ENCODE measurements at regions not wholly inside any gene's neighbourhood (a gene's known extent, or its start where the extent isn't known, plus 50 kb on each side); places are given as distances from the start of the nearest gene placed in this dataset.
A peak's percentile ranks its signal among the peaks of the same experiment; 100 is the strongest.

- no peak for DNase-seq
Measured at GRCh38 chr3:193998628-193999195, 137.2 kb upstream of the HES1 start.

GRCh38 chr3:194000100-194000499 is 135.8 kb upstream of the HES1 start:
- no peak for DNase-seq

- DNase-seq, result no peak
Measured at GRCh38 chr3:194000712-194001111, 135.2 kb upstream of the HES1 start.

GRCh38 chr3:194001728-194002459 is 134.1 kb upstream of the HES1 start:
- DNase-seq, result no peak

GRCh38 chr3:194003114-194004057 is 132.6 kb upstream of the HES1 start:
- DNase-seq, result peak; percentile 11

GRCh38 chr3:194005930-194006501 is 129.9 kb upstream of the HES1 start:
- DNase-seq, result no peak

GRCh38 chr3:194007592-194008337 is 128.2 kb upstream of the HES1 start:
- DNase-seq, result no peak

GRCh38 chr3:194009019-194009418 is 126.9 kb upstream of the HES1 start:
- DNase-seq, result no peak

- no peak for DNase-seq
Measured at GRCh38 chr3:194009892-194010533, 125.9 kb upstream of the HES1 start.

GRCh38 chr3:194011807-194012206 is 124.1 kb upstream of the HES1 start:
- no peak for DNase-seq

GRCh38 chr3:194013928-194014327 is 122.0 kb upstream of the HES1 start:
- no peak for DNase-seq

- DNase-seq, result no peak
Measured at GRCh38 chr3:194014756-194015155, 121.2 kb upstream of the HES1 start.

GRCh38 chr3:194019398-194020165 is 116.4 kb upstream of the HES1 start:
- DNase-seq, result no peak

GRCh38 chr3:194022052-194022451 is 113.9 kb upstream of the HES1 start:
- DNase-seq, result no peak

- no peak for DNase-seq
Measured at GRCh38 chr3:194022816-194023215, 113.1 kb upstream of the HES1 start.

- no peak for DNase-seq
Measured at GRCh38 chr3:194023501-194024280, 112.3 kb upstream of the HES1 start.

GRCh38 chr3:194025119-194025518 is 110.8 kb upstream of the HES1 start:
- no peak for DNase-seq

- DNase-seq, result no peak
Measured at GRCh38 chr3:194025951-194026350, 110.0 kb upstream of the HES1 start.

GRCh38 chr3:194028434-194029004 is 107.4 kb upstream of the HES1 start:
- no peak for DNase-seq

- DNase-seq, result no peak
Measured at GRCh38 chr3:194029846-194030245, 106.1 kb upstream of the HES1 start.

Measured in stimulated activated CD4-positive, alpha-beta T cell treated with anti-CD3 and anti-CD28 coated beads, Interleukin-4, amount 100 ng/mL, for 24 hours (primary cell).